Naive B cell (primary cell): ENCODE measurements at regions not wholly inside any gene's neighbourhood (a gene's known extent, or its start where the extent isn't known, plus 50 kb on each side); places are given as distances from the start of the nearest gene placed in this dataset.
"Not testable (repeated sequence)": the region's sequence is repeated elsewhere in the genome, so short reads cannot be mapped to it uniquely, and the experiment has no call there.

Source experiments
- ATAC-seq, 2 donors: fragments of 150-1000 bp; cut with Tn5 transposase; 2 replicates each; pipeline ENCODE4 v1.10.0; 2021; ENCODE audit warnings: low read depth in 2 of 2, mild to moderate bottlenecking in 2 of 2, moderate library complexity in 2 of 2
- DNase-seq: peaks from one replicate; pipeline ENCODE4 v3.0.0; 2022
- H3K27ac Mint-ChIP-seq, 6 donors: one replicate each; pipeline ENCODE4 v1.8.0; 2020 to 2022; ENCODE audit warnings: mild to moderate bottlenecking in 6 of 6, mixed read lengths in 6 of 6, moderate library complexity in 5 of 6, inconsistent platforms in 2 of 6
- H3K27me3 Mint-ChIP-seq, 3 donors: one replicate each; pipeline ENCODE4 v1.8.0; 2021 to 2022; ENCODE audit warnings: mixed read lengths in 3 of 3, mild to moderate bottlenecking in 1 of 3
- H3K36me3 Mint-ChIP-seq, 2 donors: one replicate each; pipeline ENCODE4 v1.8.0; 2020 to 2022; ENCODE audit warnings: mixed read lengths in 2 of 2, inconsistent platforms in 1 of 2, mild to moderate bottlenecking in 1 of 2
- H3K4me1 Mint-ChIP-seq, 3 donors: one replicate each; pipeline ENCODE4 v1.8.0; 2020 to 2022; ENCODE audit warnings: mixed read lengths in 3 of 3, inconsistent platforms in 1 of 3, mild to moderate bottlenecking in 1 of 3, moderate library complexity in 1 of 3
- H3K4me3 Mint-ChIP-seq, 8 donors: one replicate each; pipeline ENCODE4 v1.8.0; 2020 to 2022; ENCODE audit warnings: mild to moderate bottlenecking in 8 of 8, mixed read lengths in 8 of 8, moderate library complexity in 8 of 8, inconsistent platforms in 2 of 8
- H3K9me3 Mint-ChIP-seq, 7 donors: one replicate each; pipeline ENCODE4 v1.8.0; 2020 to 2022; ENCODE audit warnings: mixed read lengths in 7 of 7, mild to moderate bottlenecking in 5 of 7, inconsistent platforms in 2 of 7, moderate library complexity in 1 of 7

GRCh38 chr10:64573623-64574325 lies 1052.6 kb downstream of the REEP3 start:
- H3K27ac Mint-ChIP-seq = peak overlapping the region in 1 of 6 donors; percentile 63
- H3K9me3 Mint-ChIP-seq = peaks cover 0 to 9% (median 0%) of the 10 kb centered on the region in 7 donors
- H3K4me3 Mint-ChIP-seq = no peak overlapping the region
- no peaks in the 10 kb centered on the region for H3K4me1 Mint-ChIP-seq
- ATAC-seq (no peak), DNase-seq (no peak)
- no peaks in the 10 kb centered on the region for H3K36me3 Mint-ChIP-seq
- H3K27me3 Mint-ChIP-seq = no peaks in the 10 kb centered on the region

DNA sequence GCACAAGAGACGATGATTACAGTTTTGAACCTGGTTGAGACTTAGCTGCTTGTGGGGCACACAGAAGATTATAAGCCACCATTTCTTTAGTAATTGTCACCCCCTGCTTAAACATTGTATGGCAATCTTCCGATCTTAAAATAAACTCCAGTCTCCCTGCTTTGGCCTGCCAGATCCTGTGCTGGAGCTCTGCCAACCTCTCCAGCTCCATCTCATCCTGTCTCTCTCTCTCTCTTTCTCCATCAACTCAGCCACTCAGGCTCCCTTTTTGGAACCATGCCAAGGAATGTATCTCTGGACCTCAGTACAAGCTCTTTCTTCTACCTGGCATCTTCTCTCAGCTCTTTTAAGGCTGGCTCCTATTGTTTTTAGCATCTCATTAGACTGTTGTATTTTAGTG lies 1053.2 kb downstream of the REEP3 start:
- H3K9me3 Mint-ChIP-seq = peaks cover 0 to 7% (median 0%) of the 10 kb centered on the region in 7 donors
- DNase-seq = no peak
- no peaks in the 10 kb centered on the region for H3K4me1 Mint-ChIP-seq
- no peak overlapping the region for H3K27ac Mint-ChIP-seq
- no peaks in the 10 kb centered on the region for H3K36me3 Mint-ChIP-seq
- no peaks in the 10 kb centered on the region for H3K27me3 Mint-ChIP-seq
- no peak overlapping the region for H3K4me3 Mint-ChIP-seq
- no peak for ATAC-seq

- DNase-seq = no peak
- no peaks in the 10 kb centered on the region for H3K4me1 Mint-ChIP-seq
- H3K27me3 Mint-ChIP-seq = no peaks in the 10 kb centered on the region
- H3K9me3 Mint-ChIP-seq = peaks cover 0 to 3% (median 2%) of the 10 kb centered on the region in 7 donors
- no peak for ATAC-seq
- no peak overlapping the region for H3K27ac Mint-ChIP-seq
- no peaks in the 10 kb centered on the region for H3K36me3 Mint-ChIP-seq
- H3K4me3 Mint-ChIP-seq = no peak overlapping the region
Measured at GRCh38 chr10:64576497-64576896, 1055.3 kb downstream of the REEP3 start.

GRCh38 chr10:64578757-64579156 lies 1057.6 kb downstream of the REEP3 start:
- not testable (repeated sequence) for H3K27ac Mint-ChIP-seq, H3K36me3 Mint-ChIP-seq, H3K27me3 Mint-ChIP-seq, H3K4me1 Mint-ChIP-seq, DNase-seq, ATAC-seq, H3K4me3 Mint-ChIP-seq
- peaks cover 0 to 11% (median 7%) of the 10 kb centered on the region in 7 donors for H3K9me3 Mint-ChIP-seq

- no peaks in the 10 kb centered on the region for H3K4me1 Mint-ChIP-seq
- no peak overlapping the region for H3K27ac Mint-ChIP-seq
- H3K36me3 Mint-ChIP-seq = no peaks in the 10 kb centered on the region
- no peak overlapping the region for H3K4me3 Mint-ChIP-seq
- no peaks in the 10 kb centered on the region for H3K27me3 Mint-ChIP-seq
- H3K9me3 Mint-ChIP-seq = peaks cover under 1 to 11% (median 4%) of the 10 kb centered on the region in 7 donors
- no peak for DNase-seq
- ATAC-seq = no peak
Measured at GRCh38 chr10:64586934-64587503, 1065.8 kb downstream of the REEP3 start.

- no peak for DNase-seq
- Mint-ChIP-seq H3K27ac (no peak overlapping the region), H3K36me3 (no peaks in the 10 kb centered on the region), H3K4me3 (no peak overlapping the region), H3K9me3 (peaks cover 0 to 4% (median 0%) of the 10 kb centered on the region in 7 donors), H3K4me1 (no peaks in the 10 kb centered on the region), H3K27me3 (no peaks in the 10 kb centered on the region)
- no peak for ATAC-seq
Measured at GRCh38 chr10:64594072-64594471, 1072.9 kb downstream of the REEP3 start.

DNA sequence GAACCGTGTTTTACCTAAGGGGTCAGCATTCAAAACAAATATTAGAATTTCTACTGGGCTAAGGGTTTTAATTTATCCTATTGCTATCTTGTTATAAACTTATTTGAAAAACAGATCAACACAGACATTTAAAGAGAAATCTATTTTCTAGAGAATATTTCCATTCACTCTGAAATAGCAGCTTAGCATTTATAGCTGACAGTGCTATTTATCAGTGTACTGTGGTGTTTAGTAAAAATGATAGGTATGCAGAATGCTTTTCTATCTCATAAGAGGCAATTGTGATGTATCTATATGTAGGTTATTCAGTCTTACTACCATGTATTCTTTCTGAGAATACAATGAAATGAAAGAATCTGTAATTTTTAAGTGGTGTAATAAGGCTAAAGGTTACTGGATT lies 1077.4 kb downstream of the REEP3 start:
- DNase-seq (no peak), ATAC-seq (no peak)
- Mint-ChIP-seq H3K9me3 (peaks cover 0 to 5% (median 0%) of the 10 kb centered on the region in 7 donors), H3K27ac (no peak overlapping the region), H3K4me3 (no peak overlapping the region), H3K4me1 (no peaks in the 10 kb centered on the region), H3K36me3 (no peaks in the 10 kb centered on the region), H3K27me3 (no peaks in the 10 kb centered on the region)

DNA sequence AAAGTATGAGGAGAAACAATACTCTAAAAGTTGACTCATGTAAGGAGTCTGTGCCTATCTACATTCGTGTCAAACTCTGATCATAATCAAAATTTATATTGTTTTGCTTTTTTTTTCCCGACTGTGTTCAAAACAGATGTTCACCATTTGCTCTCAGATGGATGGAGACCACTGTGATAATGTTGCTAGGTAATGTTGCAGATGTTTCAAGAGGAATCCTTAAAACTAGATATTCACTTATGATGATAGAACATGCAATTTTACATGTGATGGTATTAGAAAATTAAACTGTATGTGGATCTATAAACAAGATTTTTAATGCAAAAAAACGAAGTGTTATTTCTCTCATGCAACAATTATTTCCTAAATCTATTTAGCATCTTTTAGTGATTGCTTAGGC lies 1080.1 kb downstream of the REEP3 start:
- no peaks in the 10 kb centered on the region for H3K27me3 Mint-ChIP-seq
- H3K36me3 Mint-ChIP-seq = no peaks in the 10 kb centered on the region
- peaks cover 0 to 5% (median 0%) of the 10 kb centered on the region in 7 donors for H3K9me3 Mint-ChIP-seq
- H3K4me1 Mint-ChIP-seq = no peaks in the 10 kb centered on the region
- H3K27ac Mint-ChIP-seq = no peak overlapping the region
- DNase-seq = no peak
- H3K4me3 Mint-ChIP-seq = no peak overlapping the region
- ATAC-seq = no peak

DNA sequence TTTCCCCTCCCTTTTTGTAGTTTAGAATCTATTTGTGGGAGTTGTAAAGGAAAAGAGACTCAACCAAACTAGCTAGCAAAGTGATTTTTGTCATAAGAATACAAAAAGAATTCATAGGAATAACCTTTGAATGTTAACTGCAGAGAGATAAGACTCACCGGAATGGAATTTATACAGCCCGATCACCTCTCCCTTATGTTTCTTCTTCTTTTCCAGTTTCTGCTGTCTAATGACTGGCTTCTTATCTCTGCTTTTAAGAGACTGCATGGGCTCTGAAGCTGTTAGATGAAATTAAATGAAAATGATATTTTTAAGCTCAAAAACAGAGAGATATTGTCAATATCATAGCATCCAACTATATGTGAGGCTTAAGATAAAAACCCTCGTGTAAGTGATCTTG lies 1095.9 kb downstream of the REEP3 start:
- Mint-ChIP-seq H3K4me1 (no peaks in the 10 kb centered on the region), H3K9me3 (peaks cover 0 to 5% (median 0%) of the 10 kb centered on the region in 7 donors), H3K27ac (no peak overlapping the region), H3K36me3 (no peaks in the 10 kb centered on the region), H3K4me3 (no peak overlapping the region), H3K27me3 (no peaks in the 10 kb centered on the region)
- ATAC-seq (no peak), DNase-seq (no peak)

GRCh38 chr10:64619102-64619501 lies 1097.9 kb downstream of the REEP3 start:
- Mint-ChIP-seq H3K27ac (no peak overlapping the region), H3K9me3 (peaks cover 0 to 5% (median 0%) of the 10 kb centered on the region in 7 donors), H3K36me3 (no peaks in the 10 kb centered on the region), H3K27me3 (no peaks in the 10 kb centered on the region), H3K4me3 (no peak overlapping the region), H3K4me1 (no peaks in the 10 kb centered on the region)
- DNase-seq (no peak), ATAC-seq (no peak)

- ATAC-seq (no peak), DNase-seq (no peak)
- H3K27ac Mint-ChIP-seq = no peak overlapping the region
Measured at GRCh38 chr10:64626924-64627323, 1105.7 kb downstream of the REEP3 start.

DNA sequence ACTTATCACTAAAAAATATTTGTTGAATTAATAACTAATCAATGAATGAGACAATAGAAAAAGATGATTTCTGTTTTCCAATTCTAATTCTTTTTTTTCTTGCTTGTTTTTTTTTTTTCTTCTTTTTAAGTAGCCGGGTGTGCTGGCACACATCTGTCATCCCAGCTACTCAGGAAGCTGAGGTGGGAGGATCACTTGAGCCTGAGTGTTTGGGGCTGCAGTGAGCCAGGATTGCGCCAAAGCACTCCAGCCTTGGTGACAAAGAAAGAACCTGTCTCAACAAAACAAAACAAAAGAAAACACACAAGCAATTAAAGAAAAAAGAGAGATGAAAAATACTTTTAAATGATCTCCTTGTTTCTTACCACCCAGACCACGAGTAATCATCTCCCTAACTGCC lies 1109.3 kb downstream of the REEP3 start:
- Mint-ChIP-seq H3K27ac (no peak overlapping the region), H3K9me3 (peaks cover 0 to 10% (median 4%) of the 10 kb centered on the region in 7 donors), H3K4me1 (no peaks in the 10 kb centered on the region), H3K4me3 (no peak overlapping the region), H3K27me3 (no peaks in the 10 kb centered on the region), H3K36me3 (no peaks in the 10 kb centered on the region)
- DNase-seq = no peak
- no peak for ATAC-seq

More at GRCh38 chr10:64626924-64627323, 1105.7 kb downstream of the REEP3 start:
- H3K4me3 Mint-ChIP-seq = no peak overlapping the region
- H3K27me3 Mint-ChIP-seq = no peaks in the 10 kb centered on the region
- peaks cover 0 to 10% (median 4%) of the 10 kb centered on the region in 7 donors for H3K9me3 Mint-ChIP-seq
- H3K36me3 Mint-ChIP-seq = no peaks in the 10 kb centered on the region
- H3K4me1 Mint-ChIP-seq = no peaks in the 10 kb centered on the region

DNA sequence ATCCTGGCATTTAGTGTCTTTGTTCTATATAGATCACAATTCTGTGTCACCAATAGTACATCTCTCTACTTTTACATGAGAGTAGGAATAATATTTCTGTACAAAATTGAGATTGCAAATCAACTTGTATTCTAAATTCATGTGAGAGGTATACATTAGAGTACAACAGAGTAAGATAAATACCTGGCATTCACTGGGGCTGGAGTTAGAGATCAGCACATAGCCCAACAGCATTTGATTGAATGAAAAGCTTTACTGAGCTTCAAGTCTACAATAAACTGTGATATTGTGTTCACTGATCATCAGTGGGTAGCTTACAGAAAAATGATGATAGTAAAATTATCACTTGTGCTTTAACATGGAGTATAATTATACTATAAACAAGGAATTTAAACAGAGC lies 1114.7 kb downstream of the REEP3 start:
- no peak overlapping the region for H3K27ac Mint-ChIP-seq

GRCh38 chr10:64636461-64636860 lies 1115.3 kb downstream of the REEP3 start:
- no peaks in the 10 kb centered on the region for H3K4me1 Mint-ChIP-seq
- no peaks in the 10 kb centered on the region for H3K27me3 Mint-ChIP-seq
- no peak for ATAC-seq
- no peak for DNase-seq
- no peak overlapping the region for H3K4me3 Mint-ChIP-seq
- H3K27ac Mint-ChIP-seq = no peak overlapping the region
- H3K36me3 Mint-ChIP-seq = no peaks in the 10 kb centered on the region
- peaks cover 0 to 2% (median 0%) of the 10 kb centered on the region in 7 donors for H3K9me3 Mint-ChIP-seq

More for the DNA sequence above, 1114.7 kb downstream of the REEP3 start:
- DNase-seq (no peak), ATAC-seq (no peak)
- H3K9me3 Mint-ChIP-seq = no peaks in the 10 kb centered on the region
- no peaks in the 10 kb centered on the region for H3K27me3 Mint-ChIP-seq
- H3K4me1 Mint-ChIP-seq = no peaks in the 10 kb centered on the region
- H3K4me3 Mint-ChIP-seq = no peak overlapping the region
- no peaks in the 10 kb centered on the region for H3K36me3 Mint-ChIP-seq
